ENCODE measurements at regions not wholly inside any gene's neighbourhood (a gene's known extent, or its start where the extent isn't known, plus 50 kb on each side); places are given as distances from the start of the nearest gene placed in this dataset.

- TF ChIP-seq CTCF (IDR thresholded peaks at IDR 0.05): no peak
- no peak for TF ChIP-seq POLR2A (IDR thresholded peaks at IDR 0.05)
- TF ChIP-seq POLR2AphosphoS5 (IDR thresholded peaks at IDR 0.05): no peak
- Histone ChIP-seq H3K27ac (no peak overlapping the region), H3K36me3 (no peaks in the 10 kb centered on the region), H3K9me3 (no peaks in the 10 kb centered on the region), H3K4me1 (no peaks in the 10 kb centered on the region), H3K27me3 (no peaks in the 10 kb centered on the region), H3K4me3 (no peak overlapping the region)
- DNase-seq (ENCODE audit: low spot score in 2 of 2): no peak
- intact Hi-C loops (cut with DNase I; ENCODE audit: low total_unique reads): no loop called here
Measured at GRCh38 chr5:35297755-35298154, 67.5 kb upstream of the PRLR start.

DNA sequence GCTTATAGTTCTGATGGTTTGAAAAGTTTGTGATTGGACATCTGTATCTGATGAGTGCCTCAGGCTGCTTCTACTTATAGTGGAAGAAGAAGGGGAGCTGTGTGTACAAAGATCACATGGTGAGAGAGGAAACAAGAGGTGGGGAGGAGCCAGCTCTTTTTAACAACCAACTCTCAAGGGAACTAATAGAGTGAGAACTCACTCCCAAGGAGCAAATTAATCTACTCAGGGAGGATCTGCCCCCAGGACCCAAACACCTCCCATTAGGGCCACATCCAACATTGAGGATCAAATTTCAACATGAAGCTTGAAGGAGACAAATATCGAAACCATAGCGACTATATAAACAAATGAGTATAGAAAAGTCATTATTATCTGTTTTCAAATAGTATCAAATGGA is 64.7 kb upstream of the PRLR start:
- intact Hi-C loops (cut with DNase I; ENCODE audit: low total_unique reads): no loop called here
- no peak overlapping the region for H3K4me3 ChIP-seq
- no peak for TF ChIP-seq POLR2AphosphoS5 (IDR thresholded peaks at IDR 0.05)
- no peak for TF ChIP-seq POLR2A (IDR thresholded peaks at IDR 0.05)
- TF ChIP-seq CTCF (IDR thresholded peaks at IDR 0.05): no peak
- H3K36me3 ChIP-seq: no peaks in the 10 kb centered on the region
- DNase-seq (ENCODE audit: low spot score in 2 of 2): no peak
- no peaks in the 10 kb centered on the region for H3K9me3 ChIP-seq
- H3K27ac ChIP-seq: no peak overlapping the region
- H3K27me3 ChIP-seq: no peaks in the 10 kb centered on the region
- H3K4me1 ChIP-seq: no peaks in the 10 kb centered on the region

GRCh38 chr5:35294017-35294416 is 63.7 kb upstream of the PRLR start:
- intact Hi-C loops (cut with DNase I; ENCODE audit: low total_unique reads): no loop called here
- TF ChIP-seq POLR2AphosphoS5 (IDR thresholded peaks at IDR 0.05) (no peak), CTCF (IDR thresholded peaks at IDR 0.05) (no peak), POLR2A (IDR thresholded peaks at IDR 0.05) (no peak)
- Histone ChIP-seq H3K36me3 (no peaks in the 10 kb centered on the region), H3K4me3 (no peak overlapping the region), H3K27ac (no peak overlapping the region), H3K9me3 (no peaks in the 10 kb centered on the region), H3K4me1 (no peaks in the 10 kb centered on the region), H3K27me3 (no peaks in the 10 kb centered on the region)
- DNase-seq (ENCODE audit: low spot score in 2 of 2): no peak

- H3K4me1 ChIP-seq: no peaks in the 10 kb centered on the region
- no peaks in the 10 kb centered on the region for H3K27me3 ChIP-seq
- no peak for DNase-seq (ENCODE audit: low spot score in 2 of 2)
- H3K36me3 ChIP-seq: no peaks in the 10 kb centered on the region
- H3K4me3 ChIP-seq: no peak overlapping the region
- TF ChIP-seq POLR2A (IDR thresholded peaks at IDR 0.05) (no peak), CTCF (IDR thresholded peaks at IDR 0.05) (no peak), POLR2AphosphoS5 (IDR thresholded peaks at IDR 0.05) (no peak)
- no peak overlapping the region for H3K27ac ChIP-seq
- no peaks in the 10 kb centered on the region for H3K9me3 ChIP-seq
- intact Hi-C loops (cut with DNase I; ENCODE audit: low total_unique reads): no loop called here
Measured at GRCh38 chr5:35285435-35285834, 55.1 kb upstream of the PRLR start.

DNA sequence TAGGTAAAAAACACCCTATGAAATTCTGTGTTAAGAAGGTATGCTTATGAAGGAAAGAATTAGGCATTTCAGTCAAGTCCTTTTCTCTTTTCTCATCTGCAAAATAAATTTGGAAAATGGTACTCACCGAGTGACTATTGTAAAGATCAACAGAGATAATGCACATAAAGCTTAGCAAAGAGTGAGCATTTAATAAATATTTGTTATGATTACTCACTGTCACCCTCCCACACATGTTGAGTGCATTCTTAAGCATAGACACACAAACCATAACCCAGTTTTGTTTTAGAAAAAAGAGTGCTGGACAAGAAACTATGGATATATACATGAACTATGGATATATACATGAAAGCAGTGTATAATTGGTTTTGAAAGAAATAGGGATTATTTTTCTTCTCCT is 54.7 kb upstream of the PRLR start:
- no peaks in the 10 kb centered on the region for H3K36me3 ChIP-seq
- H3K27ac ChIP-seq: no peak overlapping the region
- no peaks in the 10 kb centered on the region for H3K9me3 ChIP-seq
- TF ChIP-seq POLR2AphosphoS5 (IDR thresholded peaks at IDR 0.05): no peak
- TF ChIP-seq CTCF (IDR thresholded peaks at IDR 0.05): no peak
- TF ChIP-seq POLR2A (IDR thresholded peaks at IDR 0.05): no peak
- H3K4me1 ChIP-seq: no peaks in the 10 kb centered on the region
- H3K27me3 ChIP-seq: no peaks in the 10 kb centered on the region
- no peak overlapping the region for H3K4me3 ChIP-seq
- intact Hi-C loops (cut with DNase I; ENCODE audit: low total_unique reads): no loop called here
- DNase-seq (ENCODE audit: low spot score in 2 of 2): no peak

Data from breast epithelium (tissue), 4 donors.